HEK293T (cell line): ENCODE measurements at regions not wholly inside any gene's neighbourhood (a gene's known extent, or its start where the extent isn't known, plus 50 kb on each side); places are given as distances from the start of the nearest gene placed in this dataset.

Source experiments
- BHLHE40 ChIP-seq: fragments of 450-650 bp; IDR thresholded peaks from 2 replicates; pipeline ENCODE4 v1.6.1; 2016; ENCODE audit warnings: mild to moderate bottlenecking, moderate library complexity, borderline replicate concordance
- ELF4 ChIP-seq: fragments of 450-650 bp; IDR thresholded peaks from 2 replicates; pipeline ENCODE4 v1.6.1; 2017; ENCODE audit warnings: antibody characterized with exemption
- FOXA1 ChIP-seq: fragments of 450-650 bp; IDR thresholded peaks from 2 replicates; pipeline ENCODE4 v1.6.1; 2016; ENCODE audit warnings: mild to moderate bottlenecking
- FOXK2 ChIP-seq: fragments of 450-650 bp; IDR thresholded peaks from 2 replicates; pipeline ENCODE4 v1.6.1; 2016; ENCODE audit warnings: mild to moderate bottlenecking
- FOXM1 ChIP-seq: fragments of 450-650 bp; IDR thresholded peaks from 2 replicates; pipeline ENCODE4 v1.6.1; 2017; ENCODE audit warnings: mild to moderate bottlenecking, borderline replicate concordance
- HDGF ChIP-seq: fragments of 450-650 bp; IDR thresholded peaks from 2 replicates; pipeline ENCODE4 v1.6.1; 2017; ENCODE audit warnings: antibody characterized with exemption, borderline replicate concordance
- LEF1 ChIP-seq: fragments of 450-650 bp; IDR thresholded peaks from 2 replicates; pipeline ENCODE4 v1.6.1; 2017; ENCODE audit warnings: mild to moderate bottlenecking, borderline replicate concordance
- NFRKB ChIP-seq: fragments of 450-650 bp; IDR thresholded peaks from 2 replicates; pipeline ENCODE4 v1.6.1; 2016; ENCODE audit warnings: mild to moderate bottlenecking, moderate library complexity
- PKNOX1 ChIP-seq: fragments of 450-650 bp; IDR thresholded peaks from 2 replicates; pipeline ENCODE4 v1.6.1; 2016
- SUZ12 ChIP-seq: fragments of 450-650 bp; IDR thresholded peaks from 2 replicates; pipeline ENCODE4 v1.6.1; 2016; ENCODE audit warnings: mild to moderate bottlenecking
- TARDBP ChIP-seq: fragments of 450-650 bp; IDR thresholded peaks from 2 replicates; pipeline ENCODE4 v1.6.1; 2016
- ZNF384 ChIP-seq: fragments of 450-650 bp; IDR thresholded peaks from 2 replicates; pipeline ENCODE4 v1.6.1; 2016

- TF ChIP-seq ELF4 = no peak
- TF ChIP-seq FOXM1 = no peak
- no peak for TF ChIP-seq BHLHE40
- TF ChIP-seq TARDBP = no peak
- TF ChIP-seq SUZ12 = no peak
- TF ChIP-seq NFRKB = no peak
- TF ChIP-seq HDGF = no peak
- TF ChIP-seq FOXA1 = no peak
- no peak for TF ChIP-seq LEF1
- no peak for TF ChIP-seq ZNF384
- TF ChIP-seq PKNOX1 = no peak
- TF ChIP-seq FOXK2 = no peak
Observed at GRCh38 chr15:24017470-24017869, 330.4 kb upstream of the NDN start.
